HT1080 (cell line): ENCODE measurements at regions not wholly inside any gene's neighbourhood (a gene's known extent, or its start where the extent isn't known, plus 50 kb on each side); places are given as distances from the start of the nearest gene placed in this dataset.

Experiments
- DNase-seq: peaks from one replicate; pipeline ENCODE4 v3.0.0-alpha.2; 2015; ENCODE audit warnings: low read depth

DNA sequence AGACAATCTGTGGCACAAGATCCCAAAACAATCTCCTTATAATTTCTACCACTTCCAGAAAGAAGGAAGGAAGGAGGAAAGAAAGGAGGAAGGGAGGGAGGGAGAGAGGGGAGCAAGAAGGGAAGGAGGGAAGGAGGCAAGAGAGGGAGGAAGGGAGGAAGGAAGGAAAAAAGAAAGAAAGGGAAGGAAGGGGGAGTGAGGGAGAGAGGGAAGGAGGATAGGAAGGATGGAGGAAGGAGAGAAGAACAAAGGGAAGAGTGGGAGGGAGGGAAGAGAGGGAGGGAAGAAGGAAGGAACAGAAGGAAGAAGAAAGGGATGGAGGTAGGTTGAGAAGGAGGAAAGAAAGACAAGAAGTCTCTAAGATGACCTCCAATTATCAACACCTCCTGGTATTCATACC is 185.5 kb upstream of the NFE2L3 start:
- no peak for DNase-seq

DNA sequence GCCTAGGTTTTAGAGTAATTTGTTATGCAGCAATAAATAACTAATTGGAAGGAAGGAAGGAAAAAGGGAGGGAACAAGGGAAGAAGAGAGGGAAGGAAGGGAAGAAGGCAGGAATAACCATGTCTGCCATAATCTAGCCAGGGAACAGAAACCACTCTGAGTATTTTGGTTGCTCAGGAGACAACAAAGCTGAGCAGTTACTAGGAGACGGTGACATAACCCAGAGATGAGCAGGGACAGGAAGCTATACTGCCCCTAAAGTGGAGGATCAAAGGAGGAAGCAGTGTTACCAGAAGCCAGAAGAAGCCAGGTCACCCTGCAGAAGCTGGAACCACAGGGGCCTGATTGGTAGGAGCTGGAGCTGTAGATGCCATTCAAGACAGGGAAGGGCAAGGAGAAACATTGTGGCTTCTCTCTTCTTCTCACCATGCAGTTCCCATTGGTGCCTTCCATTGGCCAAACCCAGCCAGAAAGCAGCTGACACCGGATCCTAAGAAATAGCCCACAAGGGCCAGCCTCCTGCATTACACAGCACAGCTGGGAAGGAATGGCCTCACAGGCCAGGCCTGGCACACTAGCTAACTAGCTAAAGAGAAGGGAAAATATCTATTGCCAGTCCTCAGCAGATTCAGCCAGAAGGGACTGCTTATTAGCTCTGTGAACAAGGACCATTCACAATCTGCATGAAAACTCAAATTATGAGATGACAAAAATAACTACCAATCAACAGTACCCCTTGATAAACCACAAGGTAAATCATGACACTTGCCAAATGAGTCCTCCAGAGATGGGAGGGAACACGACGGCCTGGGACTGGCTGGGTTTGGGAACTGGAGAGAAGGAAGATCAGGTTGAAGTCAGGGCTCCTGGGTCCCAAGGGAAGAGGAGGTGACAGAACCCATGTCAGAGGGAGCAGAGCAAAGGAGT is 184.5 kb upstream of the NFE2L3 start:
- no peak for DNase-seq

- no peak for DNase-seq
Measured at GRCh38 chr7:25968205-25968993, 183.6 kb upstream of the NFE2L3 start.

GRCh38 chr7:25970356-25970755 is 181.6 kb upstream of the NFE2L3 start:
- no peak for DNase-seq

DNA sequence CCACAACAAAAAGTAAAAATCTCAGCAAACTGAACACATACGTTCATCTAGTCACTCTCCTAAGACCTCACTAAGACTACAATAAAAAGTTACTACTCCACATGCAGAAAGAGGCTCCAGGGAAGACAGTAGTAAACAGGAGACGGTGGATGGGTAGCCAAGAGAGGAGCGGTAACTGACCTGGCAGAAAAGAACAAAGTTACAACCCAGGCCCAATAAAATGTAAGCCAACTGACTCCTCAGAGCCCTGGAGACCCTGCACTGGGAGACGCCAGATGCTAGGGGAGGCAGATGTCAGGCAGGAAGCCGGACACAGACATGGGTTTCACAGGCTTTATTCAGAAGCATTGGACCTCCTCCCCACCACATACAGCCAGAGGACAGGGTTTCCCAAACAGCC is 181.1 kb upstream of the NFE2L3 start:
- DNase-seq = no peak

GRCh38 chr7:25976630-25977029 is 175.4 kb upstream of the NFE2L3 start:
- DNase-seq = no peak

GRCh38 chr7:25978466-25978865 is 173.5 kb upstream of the NFE2L3 start:
- DNase-seq = no peak

GRCh38 chr7:25979605-25980004 is 172.4 kb upstream of the NFE2L3 start:
- DNase-seq = no peak

DNA sequence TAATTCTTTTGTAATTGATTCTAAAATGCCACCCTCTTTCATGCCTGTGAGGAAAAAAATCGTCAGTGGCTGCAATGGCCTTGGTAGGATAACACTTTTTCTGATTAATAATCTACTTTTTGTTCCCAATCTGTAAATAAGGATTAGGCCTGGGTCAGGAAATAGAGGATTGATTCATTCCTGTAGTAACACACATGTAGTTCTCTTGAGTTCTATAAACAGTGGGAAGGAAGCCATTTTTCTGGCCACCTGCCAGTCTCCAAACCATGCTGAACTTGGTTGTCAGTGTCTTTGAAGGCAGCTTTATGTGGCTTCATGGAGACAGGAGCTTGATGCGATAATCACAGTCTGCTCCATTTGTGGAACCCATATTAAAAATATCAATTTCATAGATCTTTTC is 169.3 kb upstream of the NFE2L3 start:
- DNase-seq = no peak

GRCh38 chr7:25985196-25985595 is 166.8 kb upstream of the NFE2L3 start:
- DNase-seq = no peak

DNA sequence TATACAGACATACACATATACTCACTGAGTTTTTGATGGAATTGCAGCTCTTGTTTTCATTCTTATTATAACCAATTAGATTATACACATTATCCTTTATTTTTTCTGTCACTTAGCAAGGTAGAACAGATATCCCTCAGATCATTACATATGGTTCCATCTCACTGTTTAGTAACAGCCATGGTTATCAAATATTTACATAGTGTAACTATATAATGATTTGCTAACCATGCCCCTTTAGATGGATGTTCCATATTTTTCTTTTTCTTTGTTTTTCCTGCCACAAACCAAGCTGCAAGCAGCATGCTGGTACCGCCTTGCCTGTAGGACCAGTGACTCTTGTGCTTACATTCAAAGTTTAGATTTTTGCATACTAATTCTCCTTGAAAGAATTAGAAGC is 163.4 kb upstream of the NFE2L3 start:
- DNase-seq = no peak

- DNase-seq = no peak
Measured at GRCh38 chr7:25989140-25989705, 162.8 kb upstream of the NFE2L3 start.

GRCh38 chr7:25994433-25994994 is 157.5 kb upstream of the NFE2L3 start:
- no peak for DNase-seq

- DNase-seq = no peak
Measured at GRCh38 chr7:25995216-25995615, 156.8 kb upstream of the NFE2L3 start.

GRCh38 chr7:25996006-25996408 is 156.0 kb upstream of the NFE2L3 start:
- no peak for DNase-seq

DNA sequence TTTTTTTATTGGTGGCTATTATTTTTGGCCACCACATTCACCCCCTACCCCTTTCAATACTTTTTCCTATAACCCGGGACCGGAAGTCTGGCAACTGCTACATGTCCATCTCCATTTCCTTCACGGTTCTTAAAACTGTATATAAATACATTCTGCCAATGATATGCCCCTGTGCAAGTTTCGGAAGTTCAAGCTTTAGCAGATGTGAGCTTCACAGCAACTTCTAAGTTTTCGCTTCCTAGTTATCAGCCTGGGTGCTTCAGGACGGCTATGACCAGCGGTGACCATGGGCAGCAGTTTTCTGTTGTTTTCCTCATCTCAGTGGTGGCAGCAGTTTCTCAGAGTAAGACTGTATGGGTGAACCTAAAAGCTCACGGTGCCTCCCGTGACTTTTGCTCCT is 153.5 kb upstream of the NFE2L3 start:
- DNase-seq = no peak

- no peak for DNase-seq
Measured at GRCh38 chr7:26000841-26001240, 151.2 kb upstream of the NFE2L3 start.

DNA sequence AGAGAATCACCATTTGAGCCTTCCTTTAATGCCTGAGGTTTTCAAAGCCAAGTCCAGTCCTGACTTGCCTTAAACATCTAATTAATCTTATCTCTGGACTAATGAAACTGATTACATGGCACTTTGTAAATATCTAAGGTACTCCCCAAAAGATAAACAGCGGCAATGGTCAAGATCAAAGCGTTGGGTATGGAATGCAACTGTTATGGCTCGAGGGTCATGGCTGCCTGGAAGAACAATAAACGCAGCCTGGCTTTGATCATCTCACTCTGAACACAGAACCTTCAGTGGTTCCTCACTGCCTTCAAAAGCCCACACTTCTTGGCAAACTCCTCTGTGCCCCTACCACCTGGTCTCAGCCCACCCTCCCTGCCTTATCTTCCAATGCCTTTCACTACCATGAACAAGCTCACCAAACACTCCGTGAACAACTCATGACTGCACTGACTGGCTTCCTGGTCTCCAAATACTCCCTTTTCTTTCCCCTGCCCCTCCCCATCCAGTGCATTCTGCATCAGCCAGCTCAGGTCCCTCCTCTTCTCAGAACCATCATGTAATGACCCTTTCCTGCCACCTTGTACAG is 150.2 kb upstream of the NFE2L3 start:
- DNase-seq = no peak

DNA sequence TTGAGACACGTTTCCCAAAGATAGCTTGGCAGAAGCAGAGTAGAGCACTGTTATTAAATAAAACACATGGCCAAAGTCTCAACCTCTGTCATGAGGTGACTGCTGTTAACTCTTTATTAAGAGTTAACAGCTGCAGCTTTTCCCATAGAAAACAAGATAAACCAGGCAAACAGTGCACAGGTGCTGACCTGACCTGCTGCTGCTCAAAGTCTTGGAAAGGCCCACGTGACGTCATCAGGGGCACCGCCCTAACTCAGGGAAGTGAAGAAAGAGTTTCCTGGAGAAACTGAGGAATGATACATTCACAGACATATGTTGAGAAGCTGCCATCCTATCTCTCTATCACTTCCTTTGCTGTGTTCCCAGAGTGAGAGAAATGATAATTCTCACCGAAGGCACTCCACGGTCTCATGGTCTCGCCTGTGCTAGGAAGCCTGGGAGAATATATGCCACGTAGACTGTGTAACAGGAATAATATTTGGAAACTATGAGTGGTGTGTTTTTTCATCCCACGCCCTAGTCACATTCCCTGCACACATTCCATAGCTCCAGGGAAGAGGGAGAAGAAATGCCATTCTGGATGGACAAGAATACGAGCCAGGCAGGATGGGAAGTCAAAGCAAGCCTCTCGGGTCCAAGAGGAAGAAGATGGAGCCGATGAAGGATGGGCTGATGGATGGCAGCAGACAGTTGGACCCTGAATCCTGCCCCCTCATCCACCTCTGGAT is 146.2 kb upstream of the NFE2L3 start:
- DNase-seq = no peak

- DNase-seq = no peak
Measured at GRCh38 chr7:26006426-26006825, 145.6 kb upstream of the NFE2L3 start.

DNA sequence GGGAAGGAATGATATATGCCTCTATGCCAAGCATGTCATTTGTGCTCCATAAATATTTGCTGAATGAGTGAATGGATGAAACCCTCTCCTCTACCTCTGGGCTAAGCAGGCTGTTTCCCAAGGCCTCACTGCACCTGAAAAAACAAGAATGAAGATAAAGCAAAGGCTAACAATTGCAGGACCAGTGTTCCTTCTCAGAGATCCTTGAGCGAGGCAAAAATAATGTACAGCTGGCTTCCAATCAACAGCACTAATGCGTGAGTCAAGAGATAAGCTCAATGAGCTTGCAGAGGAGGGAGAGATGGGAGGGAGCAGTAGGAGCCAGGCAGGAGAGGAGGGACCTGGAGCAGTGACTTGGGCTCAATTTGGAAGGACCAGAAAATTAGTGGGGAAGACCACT is 144.5 kb upstream of the NFE2L3 start:
- DNase-seq = no peak
